Gastrocnemius medialis (tissue), 4 donors: ENCODE measurements at regions not wholly inside any gene's neighbourhood (a gene's known extent, or its start where the extent isn't known, plus 50 kb on each side); places are given as distances from the start of the nearest gene placed in this dataset.
A peak's percentile ranks its signal among the peaks of the same experiment; 100 is the strongest.

Source experiments
- ATAC-seq, 2 donors: fragments of 150-250 bp; one replicate each; pipeline ENCODE4 v1.9.1; 2016
- DNase-seq, 2 donors: peaks; one replicate each; pipeline ENCODE4 v3.0.0-alpha.2; 2019
- H3K27ac ChIP-seq, 4 donors: fragments of 200-600 bp; sonication (generic); 1 replicate in 1 of 4; 2 replicates in 3 of 4; pipeline ENCODE4 v1.5.1; 2016 to 2018; ENCODE audit warnings: mild to moderate bottlenecking in 2 of 4, moderate library complexity in 1 of 4
- H3K27me3 ChIP-seq, 3 donors: fragments of 200-600 bp; sonication (generic) in 2 of 3; 1 replicate in 1 of 3; 2 replicates in 2 of 3; pipeline versions ENCODE4 v1.5.1 to v1.6.0; 2016 to 2019; ENCODE audit warnings: mild to moderate bottlenecking in 1 of 3, moderate library complexity in 1 of 3
- H3K36me3 ChIP-seq, 2 donors: fragments of 200-600 bp; sonication (generic) in 1 of 2; one replicate each; pipeline ENCODE4 v1.5.1; 2017 to 2018
- H3K4me1 ChIP-seq, 2 donors: fragments of 200-600 bp; sonication (generic) in 1 of 2; one replicate each; pipeline ENCODE4 v1.5.1; 2016 to 2017; ENCODE audit warnings: mild to moderate bottlenecking in 2 of 2
- H3K4me3 ChIP-seq, 4 donors: fragments of 200-600 bp; sonication (generic) in 3 of 4; 1 replicate in 1 of 4; 2 replicates in 3 of 4; pipeline ENCODE4 v1.5.1; 2016 to 2019; ENCODE audit warnings: mild to moderate bottlenecking in 2 of 4
- H3K9me3 ChIP-seq, 3 donors: fragments of 200-600 bp; sonication (generic) in 2 of 3; 1 replicate in 1 of 3; 2 replicates in 2 of 3; pipeline ENCODE4 v1.5.1; 2016 to 2019
- CTCF ChIP-seq, 5 experiments: fragments of 450-650 bp in 3 of 5; fragments of 200-600 bp in 2 of 5; sonication (generic) in 2 of 5; IDR thresholded peaks in 4 of 5; conservative IDR thresholded peaks in 1 of 5; 1 replicate in 4 of 5; 2 replicates in 1 of 5; pipeline ENCODE4 v1.5.1; 2016 to 2019; ENCODE audit warnings: antibody characterized with exemption in 5 of 5, mild to moderate bottlenecking in 3 of 5, moderate library complexity in 3 of 5
- POLR2A ChIP-seq, 2 donors: fragments of 450-650 bp; IDR thresholded peaks; one replicate each; pipeline ENCODE4 v1.6.1; 2017; ENCODE audit warnings: antibody characterized with exemption in 2 of 2, mild to moderate bottlenecking in 2 of 2, moderate library complexity in 2 of 2
- in situ Hi-C, 4 donors: fragments of 200-750 bp; cut with MboI; loops; one replicate each; pipeline versions ENCODE4 v1.15.0 to v1.8.0; 2017; ENCODE audit warnings: low sequenced_read_pairs in 4 of 4
- intact Hi-C: fragments of 100-400 bp; cut with DNase I; formaldehyde crosslinking; loops from one replicate; pipeline ENCODE4 v1.15.1; 2023; ENCODE audit warnings: low total_unique reads

DNA sequence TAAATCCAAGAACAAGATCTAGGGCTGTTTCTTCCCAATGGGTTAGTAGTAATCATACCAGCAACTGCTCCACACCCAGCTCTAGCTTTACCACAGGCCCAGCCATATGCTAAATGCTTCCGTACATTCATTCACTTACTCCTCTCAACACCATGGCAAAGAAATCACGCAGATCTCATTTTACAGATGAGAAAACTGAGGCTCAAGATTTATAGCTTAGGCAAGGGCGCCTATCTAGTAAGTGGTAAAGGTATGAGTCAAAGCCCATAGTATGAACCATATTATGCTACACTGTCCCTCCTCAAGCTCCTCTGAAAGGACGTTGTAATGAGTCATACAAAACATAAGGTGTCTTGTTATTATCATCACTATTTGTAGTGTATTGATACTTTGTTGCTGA is 82.2 kb downstream of the NIBAN1 start:
- no peaks in the 10 kb centered on the region for H3K9me3 ChIP-seq
- intact Hi-C loops (loop anchor here (1.0 to 2.0 kb wide), 2 partner anchors 12 to 83 kb away; partner anchors contain the start of gene NIBAN1), in situ Hi-C loops (no loop called here)
- H3K36me3 ChIP-seq, result no peaks in the 10 kb centered on the region
- peak overlapping the region in 3 of 4 donors; percentile 5 to 57 (median 27) for H3K27ac ChIP-seq
- no peaks in the 10 kb centered on the region for H3K27me3 ChIP-seq
- TF ChIP-seq CTCF (IDR thresholded peaks at IDR 0.05 in 4 of 5, conservative IDR thresholded peaks at IDR 0.05 in 1 of 5) (no peak), POLR2A (IDR thresholded peaks at IDR 0.05) (no peak)
- DNase-seq, result no peak
- no peak overlapping the region for H3K4me3 ChIP-seq
- H3K4me1 ChIP-seq, result peaks cover 32 to 53% of the 10 kb centered on the region in 2 donors
- ATAC-seq, result no peak

- Histone ChIP-seq H3K4me1 (peaks cover 32 to 59% of the 10 kb centered on the region in 2 donors), H3K4me3 (no peak overlapping the region), H3K27me3 (no peaks in the 10 kb centered on the region), H3K27ac (peak overlapping the region; percentile 54 to 61 (median 56)), H3K9me3 (no peaks in the 10 kb centered on the region), H3K36me3 (no peaks in the 10 kb centered on the region)
- in situ Hi-C loops, result no loop called here
- TF ChIP-seq POLR2A (IDR thresholded peaks at IDR 0.05) (no peak), CTCF (IDR thresholded peaks at IDR 0.05 in 4 of 5, conservative IDR thresholded peaks at IDR 0.05 in 1 of 5) (no peak)
- intact Hi-C loops, result loop anchor here (2.0 kb wide), 1 partner anchor 85 kb away; no protein-coding TSS in a partner anchor
- no peak for DNase-seq
- peak in 1 of 2 donors; percentile 22 for ATAC-seq
Measured at GRCh38 chr1:184891440-184891839, 82.9 kb downstream of the NIBAN1 start.

GRCh38 chr1:184890539-184890973 is 83.8 kb downstream of the NIBAN1 start:
- ATAC-seq (peak; percentile 73 to 82), DNase-seq (peak; percentile 26 to 56)
- no peaks in the 10 kb centered on the region for H3K27me3 ChIP-seq
- in situ Hi-C loops, result no loop called here
- intact Hi-C loops, result loop anchor here (2.0 kb wide), 1 partner anchor 84 kb away; no protein-coding TSS in a partner anchor
- H3K4me1 ChIP-seq, result peaks cover 32 to 61% of the 10 kb centered on the region in 2 donors
- no peak for TF ChIP-seq CTCF (IDR thresholded peaks at IDR 0.05 in 4 of 5, conservative IDR thresholded peaks at IDR 0.05 in 1 of 5)
- TF ChIP-seq POLR2A (IDR thresholded peaks at IDR 0.05), result no peak
- no peaks in the 10 kb centered on the region for H3K9me3 ChIP-seq
- no peak overlapping the region for H3K4me3 ChIP-seq
- no peaks in the 10 kb centered on the region for H3K36me3 ChIP-seq
- H3K27ac ChIP-seq, result peak overlapping the region; percentile 54 to 68 (median 59)

DNA sequence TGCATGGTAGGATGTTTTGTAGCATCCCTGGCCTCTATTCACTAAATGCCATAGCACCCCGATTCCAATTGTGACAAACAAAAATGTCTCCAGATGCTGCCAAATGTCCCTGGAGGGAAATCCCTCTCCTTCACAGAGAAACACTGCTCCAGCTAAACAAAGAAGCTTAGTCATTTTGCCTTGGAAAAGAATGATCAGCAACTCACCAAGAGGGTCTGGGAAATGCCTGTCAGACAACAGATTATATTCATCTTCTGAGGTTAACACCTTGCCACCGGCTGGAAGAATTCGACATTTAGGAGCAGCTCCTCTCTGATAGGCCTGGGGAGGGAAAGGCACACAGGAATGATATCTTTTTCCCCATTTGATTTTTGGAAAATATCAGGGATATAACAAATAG is 84.4 kb downstream of the NIBAN1 start:
- in situ Hi-C loops (no loop called here), intact Hi-C loops (loop anchor here (2.0 kb wide), 1 partner anchor 83 kb away; no protein-coding TSS in a partner anchor)
- Histone ChIP-seq H3K27me3 (no peaks in the 10 kb centered on the region), H3K4me3 (no peak overlapping the region), H3K27ac (peak overlapping the region; percentile 54 to 68 (median 59)), H3K9me3 (no peaks in the 10 kb centered on the region), H3K4me1 (peaks cover 32 to 61% of the 10 kb centered on the region in 2 donors), H3K36me3 (no peaks in the 10 kb centered on the region)
- no peak for DNase-seq
- TF ChIP-seq CTCF (IDR thresholded peaks at IDR 0.05 in 4 of 5, conservative IDR thresholded peaks at IDR 0.05 in 1 of 5), result no peak
- TF ChIP-seq POLR2A (IDR thresholded peaks at IDR 0.05), result no peak
- ATAC-seq, result no peak

DNA sequence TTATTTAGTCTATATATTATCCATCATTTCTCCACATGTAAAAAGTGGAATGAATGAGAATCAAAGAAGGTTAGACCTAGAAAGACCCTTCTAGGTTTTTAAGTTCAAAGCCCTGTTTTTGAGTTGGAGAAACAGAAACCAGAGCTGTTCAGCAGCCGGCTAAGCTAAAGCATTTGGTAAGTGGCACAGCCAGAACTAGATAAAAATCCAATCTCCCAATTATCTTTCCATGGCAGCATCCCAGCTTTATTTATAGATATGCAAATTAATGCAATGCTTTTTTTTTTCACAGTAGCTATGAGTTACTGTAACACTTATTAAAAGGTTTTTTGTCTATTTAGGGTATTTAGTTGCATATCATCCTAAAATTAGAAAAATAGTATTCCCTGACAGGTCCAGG is 85.1 kb downstream of the NIBAN1 start:
- Histone ChIP-seq H3K4me1 (peaks cover 32 to 61% of the 10 kb centered on the region in 2 donors), H3K9me3 (no peaks in the 10 kb centered on the region), H3K4me3 (no peak overlapping the region), H3K27ac (peak overlapping the region; percentile 54 to 68 (median 59)), H3K27me3 (no peaks in the 10 kb centered on the region), H3K36me3 (no peaks in the 10 kb centered on the region)
- DNase-seq, result no peak
- no peak for ATAC-seq
- in situ Hi-C loops (no loop called here), intact Hi-C loops (no loop called here)
- TF ChIP-seq POLR2A (IDR thresholded peaks at IDR 0.05) (no peak), CTCF (IDR thresholded peaks at IDR 0.05 in 4 of 5, conservative IDR thresholded peaks at IDR 0.05 in 1 of 5) (no peak)
